ENCODE measurements at regions not wholly inside any gene's neighbourhood (a gene's known extent, or its start where the extent isn't known, plus 50 kb on each side); places are given as distances from the start of the nearest gene placed in this dataset.

DNA sequence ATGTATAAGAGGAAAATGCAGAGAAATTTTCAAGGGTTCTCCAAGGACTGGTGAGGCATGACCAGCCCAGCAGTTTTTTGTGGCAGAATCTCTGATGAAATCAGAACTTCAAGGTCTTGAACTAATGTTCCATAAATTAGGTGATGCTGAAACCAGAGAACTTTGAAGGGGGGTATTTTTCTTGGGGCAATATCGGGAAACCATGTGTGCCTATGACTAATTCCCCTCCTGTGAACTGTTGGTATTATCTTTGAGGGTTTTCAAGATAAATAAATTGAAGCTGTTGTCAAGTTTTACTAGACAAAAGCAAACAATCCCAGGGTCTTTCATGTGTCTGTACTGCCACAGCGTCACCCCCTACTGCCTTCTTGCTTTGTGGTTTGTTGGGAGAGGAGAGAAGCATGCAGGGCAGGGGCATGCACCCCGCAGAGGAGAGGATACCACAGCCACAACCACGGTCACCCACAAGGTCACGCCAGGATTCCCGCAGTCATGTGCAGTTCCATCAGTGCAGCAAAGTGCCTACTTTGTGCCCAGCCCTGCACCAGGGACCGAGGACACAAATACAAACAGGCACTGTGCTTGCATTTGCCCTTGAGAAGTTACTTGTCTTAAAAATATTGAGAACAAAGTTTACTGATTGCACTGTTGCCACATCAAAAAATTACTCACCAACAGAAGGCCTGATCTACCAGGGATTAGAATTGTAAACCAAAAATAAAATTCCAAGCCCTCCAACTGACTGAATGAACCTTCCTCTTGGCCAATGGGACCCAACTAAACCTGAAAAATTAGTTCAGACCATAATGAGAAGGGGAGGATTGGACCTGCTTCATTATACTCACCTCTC, 413.3 kb upstream of the TRIB2 start:
- Histone ChIP-seq H3K36me3 (ENCODE audit: control insufficient read depth in 5 of 5, insufficient read depth in 5 of 5, low read length in 5 of 5) (no peaks in the 10 kb centered on the region), H3K27ac (ENCODE audit: low read depth, low read length) (no peak overlapping the region), H3K9ac (ENCODE audit: low read length in 5 of 5) (no peak overlapping the region), H3K27me3 (ENCODE audit: control insufficient read depth in 5 of 5, insufficient read depth in 4 of 5, low read length in 5 of 5) (no peaks in the 10 kb centered on the region), H3K4me3 (ENCODE audit: low read depth in 1 of 5, low read length in 5 of 5) (no peak overlapping the region), H3K4me1 (ENCODE audit: control insufficient read depth in 5 of 5, insufficient read depth in 5 of 5, low read length in 5 of 5) (peaks cover 0 to 9% (median 0%) of the 10 kb centered on the region in 5 donors), H3K9me3 (ENCODE audit: control insufficient read depth in 5 of 5, low read length in 5 of 5) (no peaks in the 10 kb centered on the region)

DNA sequence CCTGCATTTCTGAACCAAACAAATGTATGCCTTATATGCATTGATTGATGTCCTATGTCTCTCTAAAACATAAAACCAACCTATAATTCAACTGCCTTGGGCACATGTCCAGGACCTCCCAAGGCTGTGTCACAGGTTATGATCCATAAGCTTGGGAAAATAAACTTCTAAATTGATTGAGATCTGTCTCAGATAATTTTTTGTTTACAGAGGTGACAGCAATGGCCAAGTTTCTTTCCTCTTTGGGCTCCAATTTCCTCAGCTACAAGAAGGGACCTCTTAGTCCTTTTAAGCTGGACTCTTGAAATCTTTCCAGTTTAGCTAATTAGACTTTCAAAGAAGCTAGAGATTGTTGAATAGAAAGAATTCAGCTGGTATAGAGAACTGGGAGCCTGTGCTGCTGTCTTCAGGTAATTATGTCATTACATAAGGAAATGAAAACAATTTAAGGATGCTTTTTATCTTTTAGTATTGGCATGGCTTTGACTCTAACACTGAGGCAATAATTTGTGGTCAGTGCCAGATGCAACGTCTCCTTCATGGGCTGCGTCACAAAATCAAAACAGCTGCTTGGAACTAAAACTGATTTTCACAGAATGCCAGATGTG, 412.1 kb upstream of the TRIB2 start:
- Histone ChIP-seq H3K27ac (ENCODE audit: low read depth, low read length) (no peak overlapping the region), H3K9me3 (ENCODE audit: control insufficient read depth in 5 of 5, low read length in 5 of 5) (no peaks in the 10 kb centered on the region), H3K27me3 (ENCODE audit: control insufficient read depth in 5 of 5, insufficient read depth in 4 of 5, low read length in 5 of 5) (no peaks in the 10 kb centered on the region), H3K4me3 (ENCODE audit: low read depth in 1 of 5, low read length in 5 of 5) (no peak overlapping the region), H3K4me1 (ENCODE audit: control insufficient read depth in 5 of 5, insufficient read depth in 5 of 5, low read length in 5 of 5) (peaks cover 0 to 9% (median 0%) of the 10 kb centered on the region in 5 donors), H3K9ac (ENCODE audit: low read length in 5 of 5) (no peak overlapping the region), H3K36me3 (ENCODE audit: control insufficient read depth in 5 of 5, insufficient read depth in 5 of 5, low read length in 5 of 5) (no peaks in the 10 kb centered on the region)

DNA sequence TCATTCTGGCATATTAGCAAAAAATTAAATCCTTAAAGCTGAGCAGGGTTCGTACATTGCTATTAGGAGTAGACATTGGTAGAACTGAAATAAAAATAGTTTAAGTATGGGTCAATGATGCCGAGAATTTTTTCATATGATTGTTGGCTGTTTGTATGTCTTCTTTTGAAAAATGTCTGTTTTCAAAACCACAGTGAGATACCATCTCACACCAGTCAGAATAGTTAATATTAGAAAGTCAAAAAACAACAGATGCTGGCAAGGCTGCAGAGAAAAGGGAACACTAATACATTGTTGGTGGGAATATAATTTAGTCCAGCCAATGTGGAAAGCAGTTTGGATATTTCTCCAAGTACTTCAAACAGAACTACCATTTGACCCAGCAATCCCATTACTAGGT, 410.8 kb upstream of the TRIB2 start:
- Histone ChIP-seq H3K36me3 (ENCODE audit: control insufficient read depth in 5 of 5, insufficient read depth in 5 of 5, low read length in 5 of 5) (no peaks in the 10 kb centered on the region), H3K27me3 (ENCODE audit: control insufficient read depth in 5 of 5, insufficient read depth in 4 of 5, low read length in 5 of 5) (no peaks in the 10 kb centered on the region), H3K4me1 (ENCODE audit: control insufficient read depth in 5 of 5, insufficient read depth in 5 of 5, low read length in 5 of 5) (no peaks in the 10 kb centered on the region), H3K9me3 (ENCODE audit: control insufficient read depth in 5 of 5, low read length in 5 of 5) (no peaks in the 10 kb centered on the region), H3K27ac (ENCODE audit: low read depth, low read length) (no peak overlapping the region), H3K9ac (ENCODE audit: low read length in 5 of 5) (no peak overlapping the region), H3K4me3 (ENCODE audit: low read depth in 1 of 5, low read length in 5 of 5) (no peak overlapping the region)

DNA sequence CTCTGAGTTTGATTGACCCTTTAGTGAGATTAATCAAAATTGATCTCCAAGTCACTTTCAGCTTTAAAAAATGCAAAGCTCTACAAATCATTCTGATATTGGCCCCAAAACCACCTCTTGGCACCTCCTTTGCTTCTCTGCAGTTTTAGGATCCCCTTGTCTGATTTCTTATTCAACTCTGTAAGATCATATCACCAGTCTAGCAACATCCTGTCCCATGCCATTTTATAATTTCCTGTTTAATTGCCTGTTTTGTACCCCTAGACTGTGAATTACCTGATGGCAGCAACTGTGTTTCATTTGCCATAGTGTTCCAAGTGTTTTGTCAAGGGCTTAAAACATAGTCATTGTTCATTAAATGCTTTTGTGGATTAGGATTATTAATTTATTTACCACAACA, 406.3 kb upstream of the TRIB2 start:
- peaks cover 0 to 4% (median 0%) of the 10 kb centered on the region in 5 donors for H3K27me3 ChIP-seq (ENCODE audit: control insufficient read depth in 5 of 5, insufficient read depth in 4 of 5, low read length in 5 of 5)
- no peaks in the 10 kb centered on the region for H3K36me3 ChIP-seq (ENCODE audit: control insufficient read depth in 5 of 5, insufficient read depth in 5 of 5, low read length in 5 of 5)
- no peak overlapping the region for H3K27ac ChIP-seq (ENCODE audit: low read depth, low read length)
- H3K9ac ChIP-seq (ENCODE audit: low read length in 5 of 5): no peak overlapping the region
- H3K4me1 ChIP-seq (ENCODE audit: control insufficient read depth in 5 of 5, insufficient read depth in 5 of 5, low read length in 5 of 5): peaks cover 0 to 16% (median 4%) of the 10 kb centered on the region in 5 donors
- H3K9me3 ChIP-seq (ENCODE audit: control insufficient read depth in 5 of 5, low read length in 5 of 5): no peaks in the 10 kb centered on the region
- no peak overlapping the region for H3K4me3 ChIP-seq (ENCODE audit: low read depth in 1 of 5, low read length in 5 of 5)

DNA sequence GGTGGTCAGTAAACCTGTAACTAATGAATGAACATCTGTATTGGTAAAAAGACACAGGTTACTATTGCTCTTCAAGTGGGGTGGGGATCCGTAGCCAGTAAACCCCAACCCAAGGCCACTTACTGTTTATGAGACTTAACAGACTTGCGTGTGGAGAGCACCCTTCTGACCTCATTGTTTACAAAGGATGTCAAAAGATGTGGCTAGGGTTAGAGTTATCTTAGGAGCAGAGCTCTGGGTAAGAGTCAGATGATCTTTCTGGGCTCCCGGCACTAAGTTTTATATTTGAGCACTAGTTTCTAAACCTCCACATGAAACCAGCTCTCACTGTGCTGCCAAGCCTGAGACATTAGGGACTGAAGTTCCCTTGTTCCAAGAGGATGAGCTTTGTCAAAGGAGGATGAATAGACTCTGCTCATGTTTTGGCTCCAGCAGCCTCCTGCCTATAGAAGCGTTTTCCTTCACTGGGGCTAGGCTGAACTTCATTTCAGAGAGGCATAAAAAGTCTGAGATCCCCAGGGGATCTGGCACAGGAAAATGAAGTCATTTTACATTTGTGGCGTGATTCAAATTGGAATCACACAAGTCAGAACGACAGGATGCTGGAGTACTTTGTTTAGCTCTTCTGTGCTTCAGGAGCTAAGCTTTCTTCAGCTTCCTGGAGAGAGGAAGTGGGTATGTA, 403.1 kb upstream of the TRIB2 start:
- Histone ChIP-seq H3K27me3 (ENCODE audit: control insufficient read depth in 5 of 5, insufficient read depth in 4 of 5, low read length in 5 of 5) (peaks cover 0 to 4% (median 0%) of the 10 kb centered on the region in 5 donors), H3K36me3 (ENCODE audit: control insufficient read depth in 5 of 5, insufficient read depth in 5 of 5, low read length in 5 of 5) (no peaks in the 10 kb centered on the region), H3K27ac (ENCODE audit: low read depth, low read length) (no peak overlapping the region), H3K9ac (ENCODE audit: low read length in 5 of 5) (no peak overlapping the region), H3K9me3 (ENCODE audit: control insufficient read depth in 5 of 5, low read length in 5 of 5) (no peaks in the 10 kb centered on the region), H3K4me3 (ENCODE audit: low read depth in 1 of 5, low read length in 5 of 5) (peak overlapping the region in 1 of 5 donors; percentile 13), H3K4me1 (ENCODE audit: control insufficient read depth in 5 of 5, insufficient read depth in 5 of 5, low read length in 5 of 5) (peaks cover 0 to 16% (median 4%) of the 10 kb centered on the region in 5 donors)

DNA sequence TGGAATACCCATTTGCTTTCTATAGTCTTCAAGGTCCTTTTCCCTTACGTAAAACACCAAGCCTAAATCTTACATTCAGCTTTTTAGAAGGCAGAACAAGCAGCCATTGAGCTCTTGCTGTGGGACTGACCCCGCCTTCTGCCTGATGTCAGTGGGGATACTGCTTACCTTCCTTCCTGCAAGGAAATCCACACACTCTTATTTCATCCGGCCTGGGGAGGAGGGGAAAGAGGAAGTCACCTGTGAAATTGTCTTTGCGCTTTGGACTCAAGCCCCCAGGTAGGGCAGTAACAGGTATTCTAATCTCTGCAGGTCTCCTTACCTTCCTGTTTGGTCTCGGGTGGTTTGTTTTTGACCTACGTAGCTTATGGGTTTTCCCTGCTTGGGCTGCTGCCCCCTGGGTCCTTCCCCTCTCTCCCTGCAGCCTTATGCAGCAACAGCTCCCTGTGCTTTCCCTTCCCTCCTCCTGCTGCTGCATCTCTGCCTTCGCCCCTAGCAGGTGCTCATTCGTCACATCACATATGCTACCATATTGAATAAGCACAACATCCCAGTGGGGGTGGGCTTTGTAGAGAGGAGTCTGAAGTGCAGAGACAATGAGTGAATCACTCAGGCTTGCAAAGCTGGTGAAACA, 402.5 kb upstream of the TRIB2 start:
- Histone ChIP-seq H3K27me3 (ENCODE audit: control insufficient read depth in 5 of 5, insufficient read depth in 4 of 5, low read length in 5 of 5) (peaks cover 0 to 4% (median 0%) of the 10 kb centered on the region in 5 donors), H3K36me3 (ENCODE audit: control insufficient read depth in 5 of 5, insufficient read depth in 5 of 5, low read length in 5 of 5) (no peaks in the 10 kb centered on the region), H3K4me1 (ENCODE audit: control insufficient read depth in 5 of 5, insufficient read depth in 5 of 5, low read length in 5 of 5) (peaks cover 0 to 16% (median 4%) of the 10 kb centered on the region in 5 donors), H3K27ac (ENCODE audit: low read depth, low read length) (no peak overlapping the region), H3K4me3 (ENCODE audit: low read depth in 1 of 5, low read length in 5 of 5) (peak overlapping the region in 2 of 5 donors; percentile 2 to 13), H3K9ac (ENCODE audit: low read length in 5 of 5) (no peak overlapping the region), H3K9me3 (ENCODE audit: control insufficient read depth in 5 of 5, low read length in 5 of 5) (no peaks in the 10 kb centered on the region)

DNA sequence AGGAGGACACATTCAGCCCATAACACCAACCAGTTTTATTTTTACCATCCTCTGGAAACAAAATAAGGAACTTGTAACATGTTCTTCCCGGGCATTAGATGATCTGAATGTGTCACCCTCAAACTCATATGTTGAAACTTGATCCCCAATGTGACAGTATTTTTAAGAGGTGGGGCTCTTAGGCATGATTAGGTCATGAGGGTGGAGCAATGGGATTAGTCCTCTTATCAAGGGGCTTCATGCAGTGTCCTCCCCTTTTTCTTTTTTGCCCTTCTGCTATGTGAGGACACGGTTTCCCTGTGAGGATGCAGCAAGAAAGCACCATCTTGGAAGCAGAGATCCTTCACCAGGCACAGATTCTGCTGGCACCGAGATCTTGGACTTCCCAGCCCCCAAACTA, 401.5 kb upstream of the TRIB2 start:
- H3K4me1 ChIP-seq (ENCODE audit: control insufficient read depth in 5 of 5, insufficient read depth in 5 of 5, low read length in 5 of 5): peaks cover 0 to 16% (median 4%) of the 10 kb centered on the region in 5 donors
- H3K36me3 ChIP-seq (ENCODE audit: control insufficient read depth in 5 of 5, insufficient read depth in 5 of 5, low read length in 5 of 5): no peaks in the 10 kb centered on the region
- H3K9me3 ChIP-seq (ENCODE audit: control insufficient read depth in 5 of 5, low read length in 5 of 5): no peaks in the 10 kb centered on the region
- peaks cover 0 to 4% (median 0%) of the 10 kb centered on the region in 5 donors for H3K27me3 ChIP-seq (ENCODE audit: control insufficient read depth in 5 of 5, insufficient read depth in 4 of 5, low read length in 5 of 5)
- H3K4me3 ChIP-seq (ENCODE audit: low read depth in 1 of 5, low read length in 5 of 5): no peak overlapping the region
- H3K27ac ChIP-seq (ENCODE audit: low read depth, low read length): no peak overlapping the region
- H3K9ac ChIP-seq (ENCODE audit: low read length in 5 of 5): no peak overlapping the region

DNA sequence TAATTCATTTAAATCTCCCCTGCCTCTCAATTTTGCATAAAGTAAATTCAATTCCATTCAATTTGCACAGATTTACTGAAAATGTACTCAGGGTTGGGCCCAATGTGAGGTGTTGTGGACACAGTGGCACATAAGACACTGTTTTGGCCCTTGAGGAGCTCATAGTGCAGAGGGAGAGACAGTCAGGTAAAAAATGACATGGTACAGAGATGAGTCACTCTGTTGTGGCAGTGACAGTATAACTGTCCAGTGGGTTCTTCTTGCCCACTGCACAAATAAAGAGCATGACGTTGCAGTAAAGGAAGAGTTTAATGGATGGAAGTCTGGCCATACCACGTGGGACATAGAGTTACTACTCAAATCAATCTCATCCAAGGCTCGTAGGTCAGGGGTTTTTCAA, 400.3 kb upstream of the TRIB2 start:
- H3K4me1 ChIP-seq (ENCODE audit: control insufficient read depth in 5 of 5, insufficient read depth in 5 of 5, low read length in 5 of 5): peaks cover 0 to 16% (median 4%) of the 10 kb centered on the region in 5 donors

DNA sequence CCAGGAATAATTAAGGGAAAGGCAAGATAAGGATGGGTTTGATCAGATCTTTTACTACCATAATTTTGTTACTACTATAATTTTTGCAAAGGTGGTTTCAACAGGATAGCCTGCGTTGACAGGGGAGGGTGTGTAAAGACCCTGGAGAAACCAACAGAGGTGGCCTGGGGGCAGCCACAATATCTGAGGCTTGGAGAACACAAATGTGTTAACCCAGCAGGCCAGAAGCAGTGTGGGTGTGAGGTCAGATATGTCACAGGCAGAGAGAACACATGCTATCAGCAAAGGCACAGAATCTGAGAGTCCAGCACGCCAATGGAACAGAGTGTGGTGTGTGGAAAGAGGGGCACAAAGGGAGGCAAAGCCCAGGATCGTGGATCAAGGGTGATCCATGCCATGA, 399.4 kb upstream of the TRIB2 start:
- Histone ChIP-seq H3K27me3 (ENCODE audit: control insufficient read depth in 5 of 5, insufficient read depth in 4 of 5, low read length in 5 of 5) (peaks cover 0 to 4% (median 0%) of the 10 kb centered on the region in 5 donors), H3K36me3 (ENCODE audit: control insufficient read depth in 5 of 5, insufficient read depth in 5 of 5, low read length in 5 of 5) (no peaks in the 10 kb centered on the region), H3K4me1 (ENCODE audit: control insufficient read depth in 5 of 5, insufficient read depth in 5 of 5, low read length in 5 of 5) (peaks cover 0 to 16% (median 4%) of the 10 kb centered on the region in 5 donors), H3K4me3 (ENCODE audit: low read depth in 1 of 5, low read length in 5 of 5) (no peak overlapping the region), H3K9me3 (ENCODE audit: control insufficient read depth in 5 of 5, low read length in 5 of 5) (no peaks in the 10 kb centered on the region), H3K27ac (ENCODE audit: low read depth, low read length) (no peak overlapping the region), H3K9ac (ENCODE audit: low read length in 5 of 5) (no peak overlapping the region)

More for the DNA sequence above, 400.3 kb upstream of the TRIB2 start:
- H3K4me3 ChIP-seq (ENCODE audit: low read depth in 1 of 5, low read length in 5 of 5): no peak overlapping the region
- no peaks in the 10 kb centered on the region for H3K36me3 ChIP-seq (ENCODE audit: control insufficient read depth in 5 of 5, insufficient read depth in 5 of 5, low read length in 5 of 5)
- no peaks in the 10 kb centered on the region for H3K9me3 ChIP-seq (ENCODE audit: control insufficient read depth in 5 of 5, low read length in 5 of 5)
- H3K9ac ChIP-seq (ENCODE audit: low read length in 5 of 5): no peak overlapping the region
- H3K27ac ChIP-seq (ENCODE audit: low read depth, low read length): no peak overlapping the region
- H3K27me3 ChIP-seq (ENCODE audit: control insufficient read depth in 5 of 5, insufficient read depth in 4 of 5, low read length in 5 of 5): peaks cover 0 to 4% (median 0%) of the 10 kb centered on the region in 5 donors

Data from subcutaneous abdominal adipose tissue (tissue), 5 donors.